Fibroblast of pulmonary artery (primary cell): ENCODE measurements at regions not wholly inside any gene's neighbourhood (a gene's known extent, or its start where the extent isn't known, plus 50 kb on each side); places are given as distances from the start of the nearest gene placed in this dataset.
A peak's percentile ranks its signal among the peaks of the same experiment; 100 is the strongest.

Experiments
- DNase-seq: peaks from one replicate; pipeline ENCODE4 v3.0.0-alpha.2; 2010; ENCODE audit warnings: low read depth
- H3K4me3 ChIP-seq: replicated peaks from 2 replicates; pipeline ENCODE4 v1.5.1; 2011; ENCODE audit warnings: low read depth, mild to moderate bottlenecking, control low read depth, low read length, moderate library complexity
- CTCF ChIP-seq: IDR thresholded peaks from 2 replicates; pipeline ENCODE4 v1.5.1; 2011; ENCODE audit warnings: mild to moderate bottlenecking, control low read depth, low read length, inconsistent platforms; ENCODE audit errors: missing control alignments

GRCh38 chr3:145882436-145882835 is 278.5 kb downstream of the PLOD2 start:
- peak; percentile 46 for DNase-seq
- TF ChIP-seq CTCF: no peak

GRCh38 chr3:145889730-145890129 is 271.3 kb downstream of the PLOD2 start:
- TF ChIP-seq CTCF: no peak
- DNase-seq: no peak
- H3K4me3 ChIP-seq: no peak overlapping the region

More at GRCh38 chr3:145882436-145882835, 278.5 kb downstream of the PLOD2 start:
- no peak overlapping the region for H3K4me3 ChIP-seq

- no peak for DNase-seq
- TF ChIP-seq CTCF: no peak
- H3K4me3 ChIP-seq: no peak overlapping the region
These were observed 268.1 kb downstream of the PLOD2 start for GRCh38 chr3:145892869-145893268.

GRCh38 chr3:145893331-145893730 is 267.7 kb downstream of the PLOD2 start:
- DNase-seq: no peak
- H3K4me3 ChIP-seq: no peak overlapping the region
- no peak for TF ChIP-seq CTCF

GRCh38 chr3:145898487-145898886 is 262.5 kb downstream of the PLOD2 start:
- no peak for TF ChIP-seq CTCF
- peak; percentile 13 for DNase-seq
- peak overlapping the region; percentile 24 for H3K4me3 ChIP-seq

- no peak overlapping the region for H3K4me3 ChIP-seq
- no peak for TF ChIP-seq CTCF
These were observed 261.7 kb downstream of the PLOD2 start for GRCh38 chr3:145899241-145899640.

GRCh38 chr3:145900056-145900829 is 260.7 kb downstream of the PLOD2 start:
- no peak overlapping the region for H3K4me3 ChIP-seq
- no peak for TF ChIP-seq CTCF
- no peak for DNase-seq

More at GRCh38 chr3:145899241-145899640, 261.7 kb downstream of the PLOD2 start:
- no peak for DNase-seq
